DND-41 (cell line): ENCODE measurements at regions not wholly inside any gene's neighbourhood (a gene's known extent, or its start where the extent isn't known, plus 50 kb on each side); places are given as distances from the start of the nearest gene placed in this dataset.

ENCODE experiments used
- ATAC-seq: fragments of 200-7000 bp; cut with Tn5 transposase; 3 replicates; pipeline ENCODE4 v1.9.1; 2021; ENCODE audit warnings: low read depth; ENCODE audit not compliant: insufficient read depth
- DNase-seq: peaks from one replicate; pipeline ENCODE4 v3.0.0-alpha.2; 2020
- H2AFZ ChIP-seq: 2 replicates; pipeline ENCODE4 v1.6.0; 2012; ENCODE audit warnings: low read depth, low read length
- H3K27ac ChIP-seq: 2 replicates; pipeline ENCODE4 v1.5.1; 2012; ENCODE audit warnings: low read length, inconsistent platforms
- H3K27me3 ChIP-seq: fragments of 200-600 bp; sonication (generic); 2 replicates; pipeline ENCODE4 v1.6.0; 2012; ENCODE audit warnings: low read length, mild to moderate bottlenecking, inconsistent platforms; ENCODE audit not compliant: insufficient read depth, poor library complexity
- H3K36me3 ChIP-seq: 2 replicates; pipeline ENCODE4 v1.5.1; 2012; ENCODE audit warnings: low read length, inconsistent platforms; ENCODE audit not compliant: insufficient read depth
- H3K4me1 ChIP-seq: 2 replicates; pipeline ENCODE4 v1.5.1; 2012; ENCODE audit warnings: mild to moderate bottlenecking, low read length; ENCODE audit not compliant: insufficient read depth
- H3K4me2 ChIP-seq: 2 replicates; pipeline ENCODE4 v1.6.0; 2012; ENCODE audit warnings: mild to moderate bottlenecking, moderate library complexity, low read length, inconsistent platforms; ENCODE audit not compliant: insufficient read depth
- H3K4me3 ChIP-seq, 2 experiments: fragments of 200-600 bp in 1 of 2; shearing (Covaris generic) in 1 of 2; 2 replicates each; pipeline ENCODE4 v1.5.1; 2012 to 2016; ENCODE audit warnings: inconsistent platforms in 2 of 2, low read length in 2 of 2, mild to moderate bottlenecking in 2 of 2, low read depth in 1 of 2, moderate library complexity in 1 of 2
- H3K79me2 ChIP-seq: 2 replicates; pipeline ENCODE4 v1.6.0; 2012; ENCODE audit warnings: low read length, inconsistent platforms; ENCODE audit not compliant: insufficient read depth
- H3K9ac ChIP-seq: 2 replicates; pipeline ENCODE4 v1.6.0; 2012; ENCODE audit warnings: low read depth, mild to moderate bottlenecking, inconsistent platforms, low read length, moderate library complexity
- H3K9me3 ChIP-seq: 2 replicates; pipeline ENCODE4 v1.5.1; 2012; ENCODE audit warnings: low read length, moderate library complexity, mild to moderate bottlenecking, inconsistent platforms; ENCODE audit not compliant: insufficient read depth, severe bottlenecking
- H4K20me1 ChIP-seq: 2 replicates; pipeline ENCODE4 v1.6.0; 2012; ENCODE audit warnings: low read length; ENCODE audit not compliant: insufficient read depth
- EZH2 ChIP-seq: IDR thresholded peaks from 3 replicates; pipeline ENCODE4 v1.6.1; 2012; ENCODE audit warnings: borderline replicate concordance, low read depth, mild to moderate bottlenecking, moderate library complexity, low read length, inconsistent platforms; ENCODE audit not compliant: severe bottlenecking
- TF ChIP-seq, protein P1 (sequence below): IDR thresholded peaks from 2 replicates; pipeline ENCODE4 v1.5.1; 2012; ENCODE audit warnings: borderline replicate concordance, low read length, moderate library complexity, mild to moderate bottlenecking; ENCODE audit not compliant: poor library complexity, severe bottlenecking; ENCODE audit errors: extremely low read depth

DNA sequence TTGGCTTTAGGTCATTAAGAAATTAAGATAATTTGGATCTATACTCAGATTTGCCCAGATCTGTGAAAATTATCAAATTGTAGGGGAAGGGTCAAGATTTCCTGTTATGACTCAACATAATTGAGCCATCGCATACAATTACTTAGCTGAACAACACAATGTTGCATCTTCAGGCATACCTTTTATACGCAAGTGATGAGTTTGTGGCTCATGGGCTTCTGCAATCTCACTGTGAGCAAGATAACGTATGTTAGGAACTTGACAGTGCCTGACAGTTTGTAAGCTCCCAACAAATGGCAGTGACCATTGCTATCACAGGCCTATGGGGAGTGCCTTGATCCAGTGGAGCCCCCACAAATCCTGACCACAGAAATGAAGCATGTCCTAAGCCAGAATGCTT is 199.7 kb downstream of the BCAT1 start:
- Histone ChIP-seq H3K27me3 (no peaks in the 10 kb centered on the region), H3K9ac (no peak overlapping the region), H3K27ac (no peak overlapping the region), H3K4me2 (no peak overlapping the region), H3K79me2 (no peaks in the 10 kb centered on the region), H3K4me3 (no peak overlapping the region), H4K20me1 (no peaks in the 10 kb centered on the region), H3K9me3 (no peaks in the 10 kb centered on the region), H3K4me1 (no peaks in the 10 kb centered on the region), H3K36me3 (no peaks in the 10 kb centered on the region), H2AFZ (no peak overlapping the region)
- TF ChIP-seq, protein P1, sequence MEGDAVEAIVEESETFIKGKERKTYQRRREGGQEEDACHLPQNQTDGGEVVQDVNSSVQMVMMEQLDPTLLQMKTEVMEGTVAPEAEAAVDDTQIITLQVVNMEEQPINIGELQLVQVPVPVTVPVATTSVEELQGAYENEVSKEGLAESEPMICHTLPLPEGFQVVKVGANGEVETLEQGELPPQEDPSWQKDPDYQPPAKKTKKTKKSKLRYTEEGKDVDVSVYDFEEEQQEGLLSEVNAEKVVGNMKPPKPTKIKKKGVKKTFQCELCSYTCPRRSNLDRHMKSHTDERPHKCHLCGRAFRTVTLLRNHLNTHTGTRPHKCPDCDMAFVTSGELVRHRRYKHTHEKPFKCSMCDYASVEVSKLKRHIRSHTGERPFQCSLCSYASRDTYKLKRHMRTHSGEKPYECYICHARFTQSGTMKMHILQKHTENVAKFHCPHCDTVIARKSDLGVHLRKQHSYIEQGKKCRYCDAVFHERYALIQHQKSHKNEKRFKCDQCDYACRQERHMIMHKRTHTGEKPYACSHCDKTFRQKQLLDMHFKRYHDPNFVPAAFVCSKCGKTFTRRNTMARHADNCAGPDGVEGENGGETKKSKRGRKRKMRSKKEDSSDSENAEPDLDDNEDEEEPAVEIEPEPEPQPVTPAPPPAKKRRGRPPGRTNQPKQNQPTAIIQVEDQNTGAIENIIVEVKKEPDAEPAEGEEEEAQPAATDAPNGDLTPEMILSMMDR: no peak
- TF ChIP-seq EZH2: no peak
- ATAC-seq: no peak
- DNase-seq: no peak

DNA sequence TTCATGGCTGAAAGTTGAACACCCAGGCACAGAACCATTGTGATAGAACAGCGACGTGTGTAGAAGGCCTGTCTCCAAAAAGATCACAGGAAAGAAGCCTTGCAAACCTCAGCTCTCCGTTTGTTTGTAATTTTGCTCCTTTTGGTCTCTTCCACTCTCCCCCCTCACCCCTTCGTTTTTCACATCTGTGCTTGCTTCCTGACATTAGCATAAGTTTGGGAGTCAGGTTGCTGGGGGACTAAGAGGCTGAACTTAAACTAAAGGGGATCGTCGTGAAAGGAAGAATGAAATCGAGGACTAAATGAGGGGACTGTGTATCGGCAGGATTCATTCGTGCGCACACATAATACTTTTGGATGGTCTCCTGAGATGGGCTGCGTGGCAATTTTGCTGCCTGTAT is 200.6 kb downstream of the BCAT1 start:
- Histone ChIP-seq H3K27ac (no peak overlapping the region), H3K9me3 (no peaks in the 10 kb centered on the region), H3K4me3 (no peak overlapping the region), H3K4me2 (no peak overlapping the region), H3K79me2 (no peaks in the 10 kb centered on the region), H3K27me3 (no peaks in the 10 kb centered on the region), H3K36me3 (no peaks in the 10 kb centered on the region), H3K9ac (no peak overlapping the region), H4K20me1 (no peaks in the 10 kb centered on the region), H2AFZ (no peak overlapping the region), H3K4me1 (no peaks in the 10 kb centered on the region)
- DNase-seq (no peak), ATAC-seq (no peak)
- TF ChIP-seq, protein P1: no peak
- no peak for TF ChIP-seq EZH2

DNA sequence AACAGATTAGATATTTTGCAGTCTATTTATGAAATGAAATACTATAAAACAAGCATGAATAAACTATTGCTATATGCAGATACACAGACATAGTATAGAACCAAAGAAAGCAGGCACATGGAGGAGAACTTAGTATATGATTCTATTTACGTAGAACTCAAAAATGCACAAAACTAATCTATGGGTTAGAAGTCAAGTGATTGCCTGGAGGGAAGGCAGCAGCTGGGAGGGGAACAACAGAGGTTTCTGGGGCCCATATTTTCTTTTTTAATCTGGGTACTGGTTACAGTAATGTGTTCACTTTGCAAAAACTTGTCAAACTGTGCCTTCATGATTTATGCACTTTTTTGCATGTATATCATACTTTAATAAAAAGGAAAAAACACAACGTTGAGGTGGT is 202.0 kb downstream of the BCAT1 start:
- H3K9me3 ChIP-seq: no peaks in the 10 kb centered on the region
- no peak overlapping the region for H3K4me3 ChIP-seq
- H3K79me2 ChIP-seq: no peaks in the 10 kb centered on the region
- no peaks in the 10 kb centered on the region for H4K20me1 ChIP-seq
- ATAC-seq: no peak
- no peak overlapping the region for H3K27ac ChIP-seq
- H3K4me1 ChIP-seq: peaks cover 10% of the 10 kb centered on the region
- H2AFZ ChIP-seq: no peak overlapping the region
- DNase-seq: no peak
- no peak overlapping the region for H3K4me2 ChIP-seq
- H3K36me3 ChIP-seq: no peaks in the 10 kb centered on the region
- no peak for TF ChIP-seq EZH2
- TF ChIP-seq, protein P1: no peak
- no peak overlapping the region for H3K9ac ChIP-seq
- H3K27me3 ChIP-seq: no peaks in the 10 kb centered on the region
